Sigmoid colon (tissue), 6 donors: ENCODE measurements at regions not wholly inside any gene's neighbourhood (a gene's known extent, or its start where the extent isn't known, plus 50 kb on each side); places are given as distances from the start of the nearest gene placed in this dataset.

ENCODE experiments used
- DNase-seq: peaks from one replicate; pipeline ENCODE4 v3.0.0-alpha.2; 2019
- H3K27ac ChIP-seq, 4 donors: fragments of 200-600 bp; sonication (generic); one replicate each; pipeline ENCODE4 v1.5.1; 2016 to 2019; ENCODE audit warnings: mild to moderate bottlenecking in 1 of 4
- H3K27me3 ChIP-seq, 3 donors: fragments of 200-600 bp; sonication (generic); one replicate each; pipeline ENCODE4 v1.5.1; 2019; ENCODE audit warnings: mild to moderate bottlenecking in 1 of 3
- H3K36me3 ChIP-seq, 4 donors: fragments of 200-600 bp; sonication (generic); one replicate each; pipeline ENCODE4 v1.5.1; 2016 to 2019
- H3K4me1 ChIP-seq, 4 donors: fragments of 200-600 bp; sonication (generic); one replicate each; pipeline ENCODE4 v1.5.1; 2017 to 2019
- H3K4me3 ChIP-seq, 4 donors: fragments of 200-600 bp; sonication (generic); one replicate each; pipeline ENCODE4 v1.5.1; 2017 to 2019; ENCODE audit warnings: mild to moderate bottlenecking in 2 of 4, moderate library complexity in 1 of 4
- H3K9me3 ChIP-seq, 4 donors: fragments of 200-600 bp in 3 of 4; sonication (generic) in 3 of 4; one replicate each; pipeline versions ENCODE4 v1.5.1 to v1.6.1; 2013 to 2019
- CTCF ChIP-seq, 4 experiments: fragments of 450-650 bp in 3 of 4; fragments of 200-600 bp in 1 of 4; IDR thresholded peaks; one replicate each; pipeline ENCODE4 v1.5.1; 2016 to 2019; ENCODE audit warnings: antibody characterized with exemption in 4 of 4, mild to moderate bottlenecking in 3 of 4, moderate library complexity in 2 of 4
- EP300 ChIP-seq, 4 donors: sonication (generic); formaldehyde crosslinking; IDR thresholded peaks; one replicate each; pipeline ENCODE4 v1.6.1; 2017; ENCODE audit warnings: antibody characterized with exemption in 4 of 4
- POLR2A ChIP-seq, 2 donors: fragments of 450-650 bp; IDR thresholded peaks; one replicate each; pipeline ENCODE4 v1.6.1; 2016; ENCODE audit warnings: antibody characterized with exemption in 2 of 2, mild to moderate bottlenecking in 2 of 2, moderate library complexity in 2 of 2
- POLR2AphosphoS5 ChIP-seq, 4 donors: sonication (generic); formaldehyde crosslinking; IDR thresholded peaks; one replicate each; pipeline ENCODE4 v1.6.1; 2017; ENCODE audit warnings: antibody characterized with exemption in 4 of 4
- WGBS, 2 donors: extraction: QIAGEN DNeasy Blood & Tissue Kit; methylation state at CpG; one replicate each; pipeline ENCODE4 v1.1.7; 2013; 5-methylcytosine and 5-hydroxymethylcytosine counted together
- intact Hi-C: fragments of 100-400 bp; cut with DNase I; formaldehyde crosslinking; loops from one replicate; pipeline ENCODE4 v1.15.1; 2023
- donor health status: healthy with polysubstance abuse.
- donor health status: healthy.

DNA sequence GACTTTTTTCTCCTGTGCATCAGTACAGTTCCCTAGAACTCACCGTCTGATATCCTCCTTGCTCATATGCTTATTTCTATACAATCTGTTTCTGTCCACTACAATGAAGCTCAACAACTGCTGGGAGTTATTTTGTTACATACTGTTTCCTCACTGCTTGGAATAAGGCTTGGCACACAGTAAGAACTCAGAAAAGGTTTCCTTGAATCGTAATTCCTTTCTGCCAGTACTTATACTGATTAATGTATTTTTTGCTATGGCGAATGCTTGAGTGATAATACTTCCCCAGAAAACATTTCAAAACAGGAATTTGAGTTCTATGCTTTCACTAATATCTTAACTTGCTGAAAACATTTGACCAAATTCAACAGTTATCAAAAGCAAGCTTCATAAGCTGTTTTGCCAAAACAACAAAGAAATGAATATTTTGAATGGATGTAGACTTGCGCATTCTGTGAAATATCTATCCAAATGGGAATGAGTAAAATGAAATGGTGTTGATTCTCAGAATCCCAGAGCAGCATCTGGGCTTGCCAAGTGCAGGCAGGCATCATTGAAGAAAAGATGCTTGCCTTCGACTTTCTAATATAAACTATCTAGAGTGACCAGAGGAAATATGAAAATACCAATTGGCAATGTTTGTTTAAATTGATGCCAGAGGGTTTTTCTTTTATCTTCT, 286.3 kb downstream of the RAP2B start:
- intact Hi-C loops, result no loop called here
- no peak overlapping the region for H3K4me3 ChIP-seq
- no peak for TF ChIP-seq POLR2A (IDR thresholded peaks at IDR 0.05)
- no peak for TF ChIP-seq EP300 (IDR thresholded peaks at IDR 0.05)
- TF ChIP-seq CTCF (IDR thresholded peaks at IDR 0.05), result no peak
- 79 to 84% methylated on average over 5 of the region's 5 CpGs for WGBS, 2 donors
- H3K9me3 ChIP-seq, result no peaks in the 10 kb centered on the region
- no peaks in the 10 kb centered on the region for H3K27me3 ChIP-seq
- no peaks in the 10 kb centered on the region for H3K36me3 ChIP-seq
- H3K27ac ChIP-seq, result no peak overlapping the region
- DNase-seq, result no peak
- H3K4me1 ChIP-seq, result no peaks in the 10 kb centered on the region

- Histone ChIP-seq H3K27me3 (no peaks in the 10 kb centered on the region), H3K4me1 (no peaks in the 10 kb centered on the region), H3K9me3 (no peaks in the 10 kb centered on the region), H3K4me3 (no peak overlapping the region), H3K36me3 (no peaks in the 10 kb centered on the region), H3K27ac (no peak overlapping the region)
- intact Hi-C loops, result no loop called here
- no peak for TF ChIP-seq POLR2A (IDR thresholded peaks at IDR 0.05)
- TF ChIP-seq POLR2AphosphoS5 (IDR thresholded peaks at IDR 0.05), result no peak
- no peak for TF ChIP-seq CTCF (IDR thresholded peaks at IDR 0.05)
- no peak for TF ChIP-seq EP300 (IDR thresholded peaks at IDR 0.05)
- DNase-seq, result no peak
- WGBS, 2 donors, result 69 to 84% methylated on average over 2 of the region's 2 CpGs
Measured at GRCh38 chr3:153456833-153457545, 295.0 kb downstream of the RAP2B start.

GRCh38 chr3:153458881-153459280, 296.9 kb downstream of the RAP2B start:
- no peak for DNase-seq

GRCh38 chr3:153462545-153462944, 300.5 kb downstream of the RAP2B start:
- WGBS, 2 donors, result 50 to 80% methylated on average over 1 of the region's 1 CpG
- no peaks in the 10 kb centered on the region for H3K9me3 ChIP-seq
- no peak overlapping the region for H3K27ac ChIP-seq
- H3K4me1 ChIP-seq, result no peaks in the 10 kb centered on the region
- DNase-seq, result no peak
- no peak for TF ChIP-seq POLR2A (IDR thresholded peaks at IDR 0.05)
- no peak for TF ChIP-seq EP300 (IDR thresholded peaks at IDR 0.05)
- no peak for TF ChIP-seq POLR2AphosphoS5 (IDR thresholded peaks at IDR 0.05)
- no peak for TF ChIP-seq CTCF (IDR thresholded peaks at IDR 0.05)
- intact Hi-C loops, result no loop called here
- H3K27me3 ChIP-seq, result no peaks in the 10 kb centered on the region
- H3K4me3 ChIP-seq, result no peak overlapping the region
- H3K36me3 ChIP-seq, result no peaks in the 10 kb centered on the region

More at GRCh38 chr3:153458881-153459280, 296.9 kb downstream of the RAP2B start:
- WGBS, 2 donors, result 70 to 72% methylated on average over 3 of the region's 3 CpGs
- no peak overlapping the region for H3K27ac ChIP-seq
- H3K27me3 ChIP-seq, result no peaks in the 10 kb centered on the region
- intact Hi-C loops, result no loop called here
- H3K4me3 ChIP-seq, result no peak overlapping the region
- no peaks in the 10 kb centered on the region for H3K4me1 ChIP-seq
- no peaks in the 10 kb centered on the region for H3K9me3 ChIP-seq
- H3K36me3 ChIP-seq, result no peaks in the 10 kb centered on the region
- TF ChIP-seq POLR2A (IDR thresholded peaks at IDR 0.05), result no peak
- TF ChIP-seq CTCF (IDR thresholded peaks at IDR 0.05), result no peak
- no peak for TF ChIP-seq EP300 (IDR thresholded peaks at IDR 0.05)
- TF ChIP-seq POLR2AphosphoS5 (IDR thresholded peaks at IDR 0.05), result no peak
